Liver (tissue), 7 donors: ENCODE measurements at regions not wholly inside any gene's neighbourhood (a gene's known extent, or its start where the extent isn't known, plus 50 kb on each side); places are given as distances from the start of the nearest gene placed in this dataset.

Experiments used
- DNase-seq: peaks from one replicate; pipeline ENCODE4 v3.0.0-alpha.2; 2017; ENCODE audit warnings: low spot score
- H3K27ac ChIP-seq, 2 donors: one replicate each; pipeline ENCODE4 v1.7.0; 2013; ENCODE audit warnings: inconsistent platforms in 2 of 2, low read length in 2 of 2, control low read depth in 1 of 2, low read depth in 1 of 2, mild to moderate bottlenecking in 1 of 2
- H3K27me3 ChIP-seq, 4 donors: one replicate each; pipeline versions ENCODE4 v1.6.1 to v1.7.0; 2013; ENCODE audit warnings: low read length in 3 of 4, inconsistent platforms in 1 of 4, mild to moderate bottlenecking in 1 of 4, moderate library complexity in 1 of 4; ENCODE audit not compliant: control insufficient read depth in 4 of 4, insufficient read depth in 4 of 4
- H3K36me3 ChIP-seq, 4 donors: one replicate each; pipeline versions ENCODE4 v1.6.1 to v1.7.0; 2013; ENCODE audit warnings: low read length in 3 of 4, mild to moderate bottlenecking in 3 of 4, low read depth in 1 of 4, moderate library complexity in 1 of 4; ENCODE audit not compliant: control insufficient read depth in 4 of 4, insufficient read depth in 3 of 4
- H3K4me1 ChIP-seq, 4 donors: one replicate each; pipeline versions ENCODE4 v1.6.1 to v1.7.0; 2013; ENCODE audit warnings: low read length in 3 of 4, mild to moderate bottlenecking in 3 of 4, moderate library complexity in 1 of 4; ENCODE audit not compliant: control insufficient read depth in 4 of 4, insufficient read depth in 4 of 4
- H3K4me3 ChIP-seq, 3 donors: one replicate each; pipeline versions ENCODE4 v1.6.1 to v1.7.0; 2013; ENCODE audit warnings: low read length in 3 of 3, control low read depth in 1 of 3, low read depth in 1 of 3, mild to moderate bottlenecking in 1 of 3
- H3K9ac ChIP-seq, 2 donors: one replicate each; pipeline ENCODE4 v1.7.0; 2013; ENCODE audit warnings: low read length in 2 of 2, mild to moderate bottlenecking in 2 of 2, moderate library complexity in 2 of 2, control low read depth in 1 of 2, low read depth in 1 of 2
- H3K9me3 ChIP-seq, 4 donors: one replicate each; pipeline versions ENCODE4 v1.6.1 to v1.7.0; 2013; ENCODE audit warnings: low read length in 3 of 4; ENCODE audit not compliant: control insufficient read depth in 4 of 4
- FOXA2 ChIP-seq: IDR thresholded peaks from 2 replicates; pipeline ENCODE4 v1.6.1; 2016; ENCODE audit warnings: antibody characterized with exemption
- HNF4A ChIP-seq, 2 donors: conservative IDR thresholded peaks; 2 replicates each; pipeline ENCODE4 v1.6.1; 2016; ENCODE audit warnings: antibody characterized with exemption in 2 of 2, mild to moderate bottlenecking in 2 of 2
- MAX ChIP-seq: IDR thresholded peaks from 2 replicates; pipeline ENCODE4 v1.6.1; 2016; ENCODE audit warnings: antibody characterized with exemption
- NR2F2 ChIP-seq: IDR thresholded peaks from 2 replicates; pipeline ENCODE4 v1.6.1; 2016; ENCODE audit warnings: antibody characterized with exemption
- RAD21 ChIP-seq, 2 donors: IDR thresholded peaks; 2 replicates each; pipeline ENCODE4 v1.6.1; 2016; ENCODE audit warnings: antibody characterized with exemption in 2 of 2, mild to moderate bottlenecking in 2 of 2
- REST ChIP-seq: IDR thresholded peaks from 2 replicates; pipeline ENCODE4 v1.6.1; 2016; ENCODE audit warnings: antibody characterized with exemption, mild to moderate bottlenecking
- YY1 ChIP-seq: IDR thresholded peaks from 2 replicates; pipeline ENCODE4 v1.6.1; 2016; ENCODE audit warnings: antibody characterized with exemption, mild to moderate bottlenecking
- WGBS: extraction: QIAGEN DNeasy Blood & Tissue Kit; methylation state at CpG from one replicate; pipeline ENCODE4 v1.1.7; 2013; 5-methylcytosine and 5-hydroxymethylcytosine counted together
- TF ChIP-seq, protein P1 (sequence below): IDR thresholded peaks from 2 replicates; pipeline ENCODE4 v1.6.1; 2016; ENCODE audit warnings: antibody characterized with exemption
- TF ChIP-seq, protein P2 (sequence below): IDR thresholded peaks from 2 replicates; pipeline ENCODE4 v1.6.1; 2016; ENCODE audit warnings: antibody characterized with exemption
- donor health status: healthy.
- donor health status: healthy.
- donor health status: healthy.
- donor health status: healthy.

DNA sequence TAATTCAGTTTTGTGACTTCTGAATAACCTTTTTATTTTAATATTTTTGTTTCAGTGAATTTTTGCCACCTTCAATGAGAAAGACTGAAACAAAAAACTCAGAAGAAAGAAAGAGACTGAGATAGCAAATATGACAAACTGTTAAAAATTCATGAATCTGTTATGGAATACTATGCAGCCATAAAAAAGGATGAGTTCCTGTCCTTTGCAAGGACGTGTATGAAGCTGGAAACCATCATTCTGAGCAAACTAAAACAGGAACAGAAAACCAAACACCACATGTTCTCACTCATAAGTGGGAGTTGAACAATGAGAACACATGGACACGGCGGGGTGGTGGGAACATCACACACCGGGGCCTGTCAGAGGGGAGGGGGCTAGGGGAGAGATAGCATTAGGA is 193.4 kb upstream of the FGGY start (continued):
- TF ChIP-seq REST (no peak), FOXA2 (no peak), YY1 (no peak), HNF4A (conservative IDR thresholded peaks at IDR 0.05) (no peak)
- TF ChIP-seq, protein P1, sequence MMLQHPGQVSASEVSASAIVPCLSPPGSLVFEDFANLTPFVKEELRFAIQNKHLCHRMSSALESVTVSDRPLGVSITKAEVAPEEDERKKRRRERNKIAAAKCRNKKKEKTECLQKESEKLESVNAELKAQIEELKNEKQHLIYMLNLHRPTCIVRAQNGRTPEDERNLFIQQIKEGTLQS: no peak

GRCh38 chr1:59104191-59104760 is 192.6 kb upstream of the FGGY start:
- WGBS: 61% methylated on average over 4 of the region's 4 CpGs

GRCh38 chr1:59105548-59106507 is 191.1 kb upstream of the FGGY start:
- Histone ChIP-seq H3K9ac (no peak overlapping the region), H3K27ac (no peak overlapping the region), H3K27me3 (no peaks in the 10 kb centered on the region), H3K4me3 (no peak overlapping the region), H3K4me1 (no peaks in the 10 kb centered on the region), H3K9me3 (no peaks in the 10 kb centered on the region), H3K36me3 (no peaks in the 10 kb centered on the region)
- 87% methylated on average over 7 of the region's 7 CpGs for WGBS
- TF ChIP-seq MAX (no peak), NR2F2 (peak; percentile 75)
- TF ChIP-seq, protein P1: no peak
- no peak for DNase-seq

More at GRCh38 chr1:59104191-59104760, 192.6 kb upstream of the FGGY start:
- Histone ChIP-seq H3K9ac (no peak overlapping the region), H3K4me3 (no peak overlapping the region), H3K27ac (no peak overlapping the region), H3K36me3 (no peaks in the 10 kb centered on the region), H3K9me3 (no peaks in the 10 kb centered on the region), H3K27me3 (no peaks in the 10 kb centered on the region), H3K4me1 (no peaks in the 10 kb centered on the region)
- peak in 1 of 2 donors; percentile 7 for TF ChIP-seq RAD21 (IDR thresholded peaks at IDR 0.05)
- TF ChIP-seq, protein P2, sequence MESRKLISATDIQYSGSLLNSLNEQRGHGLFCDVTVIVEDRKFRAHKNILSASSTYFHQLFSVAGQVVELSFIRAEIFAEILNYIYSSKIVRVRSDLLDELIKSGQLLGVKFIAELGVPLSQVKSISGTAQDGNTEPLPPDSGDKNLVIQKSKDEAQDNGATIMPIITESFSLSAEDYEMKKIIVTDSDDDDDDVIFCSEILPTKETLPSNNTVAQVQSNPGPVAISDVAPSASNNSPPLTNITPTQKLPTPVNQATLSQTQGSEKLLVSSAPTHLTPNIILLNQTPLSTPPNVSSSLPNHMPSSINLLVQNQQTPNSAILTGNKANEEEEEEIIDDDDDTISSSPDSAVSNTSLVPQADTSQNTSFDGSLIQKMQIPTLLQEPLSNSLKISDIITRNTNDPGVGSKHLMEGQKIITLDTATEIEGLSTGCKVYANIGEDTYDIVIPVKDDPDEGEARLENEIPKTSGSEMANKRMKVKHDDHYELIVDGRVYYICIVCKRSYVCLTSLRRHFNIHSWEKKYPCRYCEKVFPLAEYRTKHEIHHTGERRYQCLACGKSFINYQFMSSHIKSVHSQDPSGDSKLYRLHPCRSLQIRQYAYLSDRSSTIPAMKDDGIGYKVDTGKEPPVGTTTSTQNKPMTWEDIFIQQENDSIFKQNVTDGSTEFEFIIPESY: no peak
- no peak for DNase-seq
